SJSA1 (cell line): ENCODE measurements at regions not wholly inside any gene's neighbourhood (a gene's known extent, or its start where the extent isn't known, plus 50 kb on each side); places are given as distances from the start of the nearest gene placed in this dataset.

Experiments
- DNase-seq, 2 experiments: peaks; one replicate each; pipeline ENCODE4 v3.0.0-alpha.2; 2015 to 2020; ENCODE audit warnings: low spot score in 2 of 2, low read depth in 1 of 2
- H3K27ac ChIP-seq: fragments of 250-450 bp; sonication (Bioruptor Pico); 2 replicates; pipeline ENCODE4 v1.5.1; 2020; ENCODE audit warnings: mild to moderate bottlenecking, moderate library complexity
- H3K27me3 ChIP-seq: fragments of 250-450 bp; sonication (Bioruptor Pico); replicated peaks from 2 replicates; pipeline ENCODE4 v1.5.1; 2020; ENCODE audit warnings: mild to moderate bottlenecking, moderate library complexity
- H3K36me3 ChIP-seq: fragments of 250-450 bp; sonication (Bioruptor Pico); 2 replicates; pipeline ENCODE4 v1.5.1; 2020; ENCODE audit warnings: mild to moderate bottlenecking
- H3K4me1 ChIP-seq: fragments of 250-450 bp; sonication (Bioruptor Pico); replicated peaks from 2 replicates; pipeline ENCODE4 v1.6.1; 2021; ENCODE audit warnings: mild to moderate bottlenecking
- H3K4me3 ChIP-seq: fragments of 250-450 bp; sonication (Bioruptor Pico); 2 replicates; pipeline ENCODE4 v1.5.1; 2020; ENCODE audit warnings: mild to moderate bottlenecking
- H3K9me3 ChIP-seq: fragments of 250-450 bp; sonication (Bioruptor Pico); replicated peaks from 2 replicates; pipeline ENCODE4 v1.5.1; 2020; ENCODE audit warnings: mild to moderate bottlenecking

DNA sequence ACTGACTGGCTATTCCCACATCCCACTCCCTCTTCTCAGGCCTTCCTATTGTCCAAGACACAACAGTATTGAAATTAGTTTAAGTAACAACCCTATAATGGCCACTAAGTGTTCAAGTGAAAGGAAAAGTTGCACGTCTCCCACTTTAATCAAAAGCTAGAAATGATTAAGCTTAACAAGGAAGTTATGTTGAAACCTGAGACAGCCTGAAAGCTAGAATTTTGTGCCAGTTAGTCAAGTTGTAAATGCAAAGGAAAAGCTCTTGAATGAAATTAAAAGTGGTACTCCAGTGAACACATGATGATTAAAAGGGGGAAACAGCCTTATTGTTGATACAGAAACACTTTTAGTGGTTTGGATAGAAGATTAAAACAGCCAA lies 332.7 kb downstream of the CASP12 start:
- no peak overlapping the region for H3K4me3 ChIP-seq
- H3K36me3 ChIP-seq: no peaks in the 10 kb centered on the region
- no peaks in the 10 kb centered on the region for H3K9me3 ChIP-seq
- no peak overlapping the region for H3K27ac ChIP-seq
- H3K4me1 ChIP-seq: no peaks in the 10 kb centered on the region
- DNase-seq: no peak
- H3K27me3 ChIP-seq: no peaks in the 10 kb centered on the region

DNA sequence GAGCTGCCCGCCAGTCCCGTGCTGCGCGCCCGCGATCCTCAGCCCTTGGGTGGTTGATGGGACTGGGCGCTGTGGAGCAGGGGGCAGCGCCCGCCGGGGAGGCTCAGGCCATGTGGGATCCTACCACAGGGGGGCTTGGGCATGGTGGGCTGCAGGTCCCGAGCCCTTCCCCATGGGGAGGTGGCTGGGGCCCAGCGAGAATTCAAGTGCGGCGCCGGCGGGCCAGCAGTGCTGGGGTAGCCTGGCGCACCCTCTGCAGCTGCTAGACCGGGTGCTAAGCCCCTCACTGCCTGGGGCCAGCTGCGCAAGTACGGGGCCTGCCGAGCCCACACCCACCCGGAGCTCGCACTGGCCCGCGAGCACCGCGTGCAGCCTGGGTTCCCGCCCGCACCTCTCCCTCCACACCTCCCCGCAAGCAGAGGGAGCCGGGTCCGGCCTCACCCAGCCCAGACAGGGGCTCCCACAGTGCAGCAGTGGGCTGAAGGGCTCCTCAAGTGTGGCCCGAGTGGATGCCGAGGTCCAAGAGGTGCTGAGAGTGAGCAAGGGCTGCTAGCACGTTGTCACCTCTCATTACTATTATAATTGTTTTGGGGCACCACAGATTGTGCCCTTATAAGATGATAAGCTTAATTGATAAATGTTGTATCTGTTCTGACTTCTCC lies 333.2 kb downstream of the CASP12 start:
- no peaks in the 10 kb centered on the region for H3K36me3 ChIP-seq
- H3K4me1 ChIP-seq: no peaks in the 10 kb centered on the region
- no peaks in the 10 kb centered on the region for H3K9me3 ChIP-seq
- DNase-seq: no peak
- H3K4me3 ChIP-seq: no peak overlapping the region
- H3K27ac ChIP-seq: no peak overlapping the region
- no peaks in the 10 kb centered on the region for H3K27me3 ChIP-seq

- no peak for DNase-seq
- Histone ChIP-seq H3K4me1 (no peaks in the 10 kb centered on the region), H3K9me3 (no peaks in the 10 kb centered on the region), H3K4me3 (no peak overlapping the region), H3K27me3 (no peaks in the 10 kb centered on the region), H3K27ac (no peak overlapping the region), H3K36me3 (no peaks in the 10 kb centered on the region)
These were observed 341.5 kb downstream of the CASP12 start for GRCh38 chr11:104556606-104557301.

- no peak for DNase-seq
These were observed 349.2 kb downstream of the CASP12 start for GRCh38 chr11:104549019-104549418.

GRCh38 chr11:104547996-104548661 lies 350.1 kb downstream of the CASP12 start:
- Histone ChIP-seq H3K4me3 (no peak overlapping the region), H3K27me3 (no peaks in the 10 kb centered on the region)
- no peak for DNase-seq

More at GRCh38 chr11:104549019-104549418, 349.2 kb downstream of the CASP12 start:
- no peaks in the 10 kb centered on the region for H3K9me3 ChIP-seq
- no peak overlapping the region for H3K27ac ChIP-seq
- no peaks in the 10 kb centered on the region for H3K27me3 ChIP-seq
- H3K36me3 ChIP-seq: no peaks in the 10 kb centered on the region
- no peak overlapping the region for H3K4me3 ChIP-seq
- H3K4me1 ChIP-seq: no peaks in the 10 kb centered on the region

GRCh38 chr11:104546501-104546900 lies 351.8 kb downstream of the CASP12 start:
- Histone ChIP-seq H3K27ac (no peak overlapping the region), H3K36me3 (no peaks in the 10 kb centered on the region), H3K9me3 (no peaks in the 10 kb centered on the region), H3K4me3 (no peak overlapping the region), H3K4me1 (no peaks in the 10 kb centered on the region), H3K27me3 (no peaks in the 10 kb centered on the region)
- no peak for DNase-seq

More at GRCh38 chr11:104547996-104548661, 350.1 kb downstream of the CASP12 start:
- H3K9me3 ChIP-seq: no peaks in the 10 kb centered on the region
- H3K27ac ChIP-seq: no peak overlapping the region
- H3K36me3 ChIP-seq: no peaks in the 10 kb centered on the region
- no peaks in the 10 kb centered on the region for H3K4me1 ChIP-seq

- no peaks in the 10 kb centered on the region for H3K4me1 ChIP-seq
- H3K36me3 ChIP-seq: no peaks in the 10 kb centered on the region
- no peak for DNase-seq
- H3K27me3 ChIP-seq: no peaks in the 10 kb centered on the region
- H3K27ac ChIP-seq: no peak overlapping the region
- H3K9me3 ChIP-seq: no peaks in the 10 kb centered on the region
- no peak overlapping the region for H3K4me3 ChIP-seq
These were observed 356.6 kb downstream of the CASP12 start for GRCh38 chr11:104541701-104542100.

GRCh38 chr11:104538313-104538712 lies 359.9 kb downstream of the CASP12 start:
- Histone ChIP-seq H3K4me1 (no peaks in the 10 kb centered on the region), H3K4me3 (no peak overlapping the region), H3K27me3 (no peaks in the 10 kb centered on the region), H3K9me3 (no peaks in the 10 kb centered on the region), H3K27ac (no peak overlapping the region), H3K36me3 (no peaks in the 10 kb centered on the region)
- DNase-seq: no peak

GRCh38 chr11:104534278-104534677 lies 364.0 kb downstream of the CASP12 start:
- no peak for DNase-seq
- Histone ChIP-seq H3K4me1 (no peaks in the 10 kb centered on the region), H3K4me3 (no peak overlapping the region), H3K27me3 (no peaks in the 10 kb centered on the region), H3K27ac (no peak overlapping the region), H3K36me3 (no peaks in the 10 kb centered on the region), H3K9me3 (no peaks in the 10 kb centered on the region)

GRCh38 chr11:104531894-104532293 lies 366.4 kb downstream of the CASP12 start:
- Histone ChIP-seq H3K27ac (no peak overlapping the region), H3K36me3 (no peaks in the 10 kb centered on the region), H3K27me3 (no peaks in the 10 kb centered on the region), H3K9me3 (no peaks in the 10 kb centered on the region), H3K4me3 (no peak overlapping the region), H3K4me1 (no peaks in the 10 kb centered on the region)
- DNase-seq: no peak

DNA sequence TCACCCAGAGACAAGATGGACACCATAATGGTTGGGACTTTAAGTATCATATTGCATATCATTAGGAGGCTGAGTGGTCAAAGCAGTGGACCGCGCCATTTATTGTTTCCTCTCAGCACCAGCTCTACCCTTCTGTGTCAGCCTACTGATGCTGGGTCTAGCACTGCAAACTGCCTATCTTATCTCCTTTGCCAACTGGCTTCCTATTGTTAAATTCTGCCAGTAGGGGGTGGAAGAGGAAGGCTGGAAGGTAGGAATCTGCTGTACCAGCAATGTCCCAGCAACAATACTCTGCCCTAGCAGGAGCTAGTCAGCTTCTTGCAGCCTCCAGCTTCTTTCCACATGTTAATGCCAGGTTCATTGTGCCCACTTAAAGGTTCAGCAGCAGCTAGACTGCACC lies 367.1 kb upstream of the PDGFD start:
- Histone ChIP-seq H3K4me3 (no peak overlapping the region), H3K36me3 (no peaks in the 10 kb centered on the region)
- DNase-seq: no peak

DNA sequence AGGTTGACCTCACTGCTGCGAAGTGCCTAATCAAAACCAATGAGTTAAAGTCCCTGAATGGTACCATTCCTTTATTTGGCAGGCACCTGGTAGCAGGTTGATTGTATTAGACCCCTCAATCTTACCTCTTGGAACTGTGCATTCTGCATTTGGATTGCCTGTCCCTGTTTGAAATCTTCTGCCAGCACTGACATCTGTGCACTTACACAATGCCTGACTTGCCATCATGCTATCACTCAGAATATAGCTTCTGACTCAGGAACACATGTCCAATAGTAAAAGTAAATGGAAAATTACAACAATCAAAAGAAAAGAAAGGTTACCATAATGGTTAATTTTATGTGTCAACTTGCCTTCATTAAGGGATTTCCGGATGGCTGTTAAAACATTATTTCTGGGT lies 366.0 kb upstream of the PDGFD start:
- H3K4me3 ChIP-seq: no peak overlapping the region
- H3K9me3 ChIP-seq: no peaks in the 10 kb centered on the region
- DNase-seq: no peak
- H3K27me3 ChIP-seq: no peaks in the 10 kb centered on the region
- no peaks in the 10 kb centered on the region for H3K4me1 ChIP-seq
- no peaks in the 10 kb centered on the region for H3K36me3 ChIP-seq
- H3K27ac ChIP-seq: no peak overlapping the region

More for the DNA sequence above, 367.1 kb upstream of the PDGFD start:
- Histone ChIP-seq H3K4me1 (no peaks in the 10 kb centered on the region), H3K27ac (no peak overlapping the region), H3K9me3 (no peaks in the 10 kb centered on the region), H3K27me3 (no peaks in the 10 kb centered on the region)

- DNase-seq: no peak
- H3K9me3 ChIP-seq: no peaks in the 10 kb centered on the region
- no peak overlapping the region for H3K27ac ChIP-seq
- H3K4me3 ChIP-seq: no peak overlapping the region
- H3K27me3 ChIP-seq: no peaks in the 10 kb centered on the region
- H3K36me3 ChIP-seq: no peaks in the 10 kb centered on the region
- no peaks in the 10 kb centered on the region for H3K4me1 ChIP-seq
These were observed 365.3 kb upstream of the PDGFD start for GRCh38 chr11:104529213-104529612.

- Histone ChIP-seq H3K36me3 (no peaks in the 10 kb centered on the region), H3K4me3 (no peak overlapping the region), H3K27ac (no peak overlapping the region), H3K9me3 (no peaks in the 10 kb centered on the region), H3K4me1 (no peaks in the 10 kb centered on the region), H3K27me3 (no peaks in the 10 kb centered on the region)
- no peak for DNase-seq
These were observed 362.1 kb upstream of the PDGFD start for GRCh38 chr11:104526006-104526405.
